Stomach (tissue), 4 donors: ENCODE measurements at regions not wholly inside any gene's neighbourhood (a gene's known extent, or its start where the extent isn't known, plus 50 kb on each side); places are given as distances from the start of the nearest gene placed in this dataset.

Source experiments
- EP300 ChIP-seq: sonication (generic); formaldehyde crosslinking; IDR thresholded peaks from one replicate; pipeline ENCODE4 v1.6.1; 2017; ENCODE audit warnings: antibody characterized with exemption
- POLR2A ChIP-seq, 4 donors: fragments of 450-650 bp; IDR thresholded peaks; one replicate each; pipeline ENCODE4 v1.6.1; 2016; ENCODE audit warnings: antibody characterized with exemption in 4 of 4, control low read depth in 2 of 4, mild to moderate bottlenecking in 1 of 4, moderate library complexity in 1 of 4
- POLR2AphosphoS5 ChIP-seq, 3 donors: sonication (generic); formaldehyde crosslinking; IDR thresholded peaks; one replicate each; pipeline ENCODE4 v1.6.1; 2016; ENCODE audit warnings: antibody characterized with exemption in 3 of 3

- TF ChIP-seq POLR2AphosphoS5 (IDR thresholded peaks at IDR 0.05) (no peak), POLR2A (IDR thresholded peaks at IDR 0.05) (no peak), EP300 (no peak)
Measured at GRCh38 chr12:14066021-14066420, 84.6 kb upstream of the GRIN2B start.
